D341Med (cell line): ENCODE measurements at regions not wholly inside any gene's neighbourhood (a gene's known extent, or its start where the extent isn't known, plus 50 kb on each side); places are given as distances from the start of the nearest gene placed in this dataset.
"Not testable (repeated sequence)": the region's sequence is repeated elsewhere in the genome, so short reads cannot be mapped to it uniquely, and the experiment has no call there.

ENCODE experiments used
- DNase-seq: peaks from one replicate; pipeline ENCODE4 v3.0.0; 2012; ENCODE audit warnings: low spot score

- DNase-seq, result no peak
Observed at GRCh38 chr5:27144456-27144855, 106.1 kb upstream of the CDH9 start.

GRCh38 chr5:27140831-27141230, 102.4 kb upstream of the CDH9 start:
- DNase-seq, result no peak

- no peak for DNase-seq
Observed at GRCh38 chr5:27130587-27130986, 92.2 kb upstream of the CDH9 start.

- no peak for DNase-seq
Observed at GRCh38 chr5:27129926-27130325, 91.5 kb upstream of the CDH9 start.

GRCh38 chr5:27125856-27126255, 87.5 kb upstream of the CDH9 start:
- no peak for DNase-seq

- DNase-seq, result peak; percentile 54
Observed at GRCh38 chr5:27124590-27124989, 86.2 kb upstream of the CDH9 start.

GRCh38 chr5:27119736-27120321, 81.4 kb upstream of the CDH9 start:
- not testable (repeated sequence) for DNase-seq

- no peak for DNase-seq
Observed at GRCh38 chr5:27103486-27103885, 65.1 kb upstream of the CDH9 start.

GRCh38 chr5:27095761-27096160, 57.4 kb upstream of the CDH9 start:
- DNase-seq, result not testable (repeated sequence)

GRCh38 chr5:27093279-27093678, 54.9 kb upstream of the CDH9 start:
- no peak for DNase-seq

- DNase-seq, result no peak
Observed at GRCh38 chr5:27091858-27092257, 53.5 kb upstream of the CDH9 start.

GRCh38 chr5:27088822-27089221, 50.4 kb upstream of the CDH9 start:
- DNase-seq, result not testable (repeated sequence)
